Liver (tissue), 8 donors: ENCODE measurements at regions not wholly inside any gene's neighbourhood (a gene's known extent, or its start where the extent isn't known, plus 50 kb on each side); places are given as distances from the start of the nearest gene placed in this dataset.

Source experiments
- DNase-seq: peaks from one replicate; pipeline ENCODE4 v3.0.0-alpha.2; 2017; ENCODE audit warnings: low spot score
- H3K27ac ChIP-seq, 2 donors: one replicate each; pipeline ENCODE4 v1.7.0; 2013; ENCODE audit warnings: inconsistent platforms in 2 of 2, low read length in 2 of 2, control low read depth in 1 of 2, low read depth in 1 of 2, mild to moderate bottlenecking in 1 of 2
- H3K27me3 ChIP-seq, 4 donors: one replicate each; pipeline versions ENCODE4 v1.6.1 to v1.7.0; 2013; ENCODE audit warnings: low read length in 3 of 4, inconsistent platforms in 1 of 4, mild to moderate bottlenecking in 1 of 4, moderate library complexity in 1 of 4; ENCODE audit not compliant: control insufficient read depth in 4 of 4, insufficient read depth in 4 of 4
- H3K36me3 ChIP-seq, 4 donors: one replicate each; pipeline versions ENCODE4 v1.6.1 to v1.7.0; 2013; ENCODE audit warnings: low read length in 3 of 4, mild to moderate bottlenecking in 3 of 4, low read depth in 1 of 4, moderate library complexity in 1 of 4; ENCODE audit not compliant: control insufficient read depth in 4 of 4, insufficient read depth in 3 of 4
- H3K4me1 ChIP-seq, 4 donors: one replicate each; pipeline versions ENCODE4 v1.6.1 to v1.7.0; 2013; ENCODE audit warnings: low read length in 3 of 4, mild to moderate bottlenecking in 3 of 4, moderate library complexity in 1 of 4; ENCODE audit not compliant: control insufficient read depth in 4 of 4, insufficient read depth in 4 of 4
- H3K4me3 ChIP-seq, 3 donors: one replicate each; pipeline versions ENCODE4 v1.6.1 to v1.7.0; 2013; ENCODE audit warnings: low read length in 3 of 3, control low read depth in 1 of 3, low read depth in 1 of 3, mild to moderate bottlenecking in 1 of 3
- H3K9ac ChIP-seq, 2 donors: one replicate each; pipeline ENCODE4 v1.7.0; 2013; ENCODE audit warnings: low read length in 2 of 2, mild to moderate bottlenecking in 2 of 2, moderate library complexity in 2 of 2, control low read depth in 1 of 2, low read depth in 1 of 2
- H3K9me3 ChIP-seq, 4 donors: one replicate each; pipeline versions ENCODE4 v1.6.1 to v1.7.0; 2013; ENCODE audit warnings: low read length in 3 of 4; ENCODE audit not compliant: control insufficient read depth in 4 of 4
- ATF3 ChIP-seq: IDR thresholded peaks from 2 replicates; pipeline ENCODE4 v1.6.1; 2016; ENCODE audit warnings: antibody characterized with exemption
- CTCF ChIP-seq: fragments of 150-350 bp; IDR thresholded peaks from 2 replicates; pipeline ENCODE4 v1.5.1; 2017; ENCODE audit warnings: improper control_type of control experiment, low read depth, low read length; ENCODE audit not compliant: missing input control
- EGR1 ChIP-seq, 2 donors: IDR thresholded peaks; 2 replicates each; pipeline ENCODE4 v1.6.1; 2016 to 2018; ENCODE audit warnings: antibody characterized with exemption in 2 of 2, low read depth in 2 of 2
- FOXA2 ChIP-seq: IDR thresholded peaks from 2 replicates; pipeline ENCODE4 v1.6.1; 2016; ENCODE audit warnings: antibody characterized with exemption
- GABPA ChIP-seq, 2 donors: IDR thresholded peaks in 1 of 2; conservative IDR thresholded peaks in 1 of 2; 2 replicates each; pipeline ENCODE4 v1.6.1; 2016; ENCODE audit warnings: antibody characterized with exemption in 2 of 2, mild to moderate bottlenecking in 1 of 2, moderate library complexity in 1 of 2
- HNF4G ChIP-seq: IDR thresholded peaks from 2 replicates; pipeline ENCODE4 v1.6.1; 2016; ENCODE audit warnings: antibody characterized with exemption
- JUND ChIP-seq, 2 donors: IDR thresholded peaks; 2 replicates each; pipeline ENCODE4 v1.6.1; 2016; ENCODE audit warnings: antibody characterized with exemption in 2 of 2
- MAX ChIP-seq: IDR thresholded peaks from 2 replicates; pipeline ENCODE4 v1.6.1; 2016; ENCODE audit warnings: antibody characterized with exemption
- REST ChIP-seq: IDR thresholded peaks from 2 replicates; pipeline ENCODE4 v1.6.1; 2016; ENCODE audit warnings: antibody characterized with exemption, mild to moderate bottlenecking
- RXRA ChIP-seq, 2 donors: IDR thresholded peaks; 2 replicates each; pipeline ENCODE4 v1.6.1; 2017 to 2018; ENCODE audit warnings: antibody characterized with exemption in 2 of 2, mild to moderate bottlenecking in 1 of 2
- TAF1 ChIP-seq: conservative IDR thresholded peaks from 2 replicates; pipeline ENCODE4 v1.6.1; 2016; ENCODE audit warnings: antibody characterized with exemption, mild to moderate bottlenecking
- YY1 ChIP-seq: IDR thresholded peaks from 2 replicates; pipeline ENCODE4 v1.6.1; 2016; ENCODE audit warnings: antibody characterized with exemption, mild to moderate bottlenecking
- WGBS: extraction: QIAGEN DNeasy Blood & Tissue Kit; methylation state at CpG from one replicate; pipeline ENCODE4 v1.1.7; 2013; 5-methylcytosine and 5-hydroxymethylcytosine counted together
- donor health status: healthy.
- donor health status: healthy.
- donor health status: healthy.
- donor health status: healthy.
- donor health status: healthy.

GRCh38 chr18:70840649-70841048, 551.8 kb downstream of the SOCS6 start:
- H3K9ac ChIP-seq = no peak overlapping the region
- no peak overlapping the region for H3K27ac ChIP-seq
- H3K27me3 ChIP-seq = no peaks in the 10 kb centered on the region
- H3K4me1 ChIP-seq = no peaks in the 10 kb centered on the region
- no peak for TF ChIP-seq FOXA2
- no peak for TF ChIP-seq EGR1 (IDR thresholded peaks at IDR 0.05; ENCODE audit: low read depth in 2 of 2)
- no peak for TF ChIP-seq TAF1
- TF ChIP-seq RXRA (IDR thresholded peaks at IDR 0.05) = no peak
- TF ChIP-seq ATF3 = no peak
- TF ChIP-seq YY1 = no peak
- no peak for TF ChIP-seq HNF4G
- no peak for TF ChIP-seq REST
- no peak for TF ChIP-seq GABPA (IDR thresholded peaks at IDR 0.05 in 1 of 2, conservative IDR thresholded peaks at IDR 0.05 in 1 of 2)
- TF ChIP-seq MAX = no peak
- TF ChIP-seq JUND (IDR thresholded peaks at IDR 0.05) = no peak
- no peak for TF ChIP-seq CTCF
- no peak overlapping the region for H3K4me3 ChIP-seq
- H3K9me3 ChIP-seq = no peaks in the 10 kb centered on the region
- no peaks in the 10 kb centered on the region for H3K36me3 ChIP-seq
- 53% methylated on average over 3 of the region's 3 CpGs for WGBS
- no peak for DNase-seq

- Histone ChIP-seq H3K4me1 (no peaks in the 10 kb centered on the region), H3K9me3 (no peaks in the 10 kb centered on the region), H3K4me3 (no peak overlapping the region), H3K36me3 (no peaks in the 10 kb centered on the region), H3K27ac (no peak overlapping the region), H3K9ac (no peak overlapping the region), H3K27me3 (no peaks in the 10 kb centered on the region)
- WGBS = 64% methylated on average over 3 of the region's 3 CpGs
- no peak for TF ChIP-seq ATF3
- TF ChIP-seq GABPA (IDR thresholded peaks at IDR 0.05 in 1 of 2, conservative IDR thresholded peaks at IDR 0.05 in 1 of 2) = no peak
- no peak for TF ChIP-seq REST
- no peak for DNase-seq
Measured at GRCh38 chr18:70827632-70828031, 538.8 kb downstream of the SOCS6 start.
